Left ventricle myocardium superior (tissue), 1 donor: ENCODE measurements at regions not wholly inside any gene's neighbourhood (a gene's known extent, or its start where the extent isn't known, plus 50 kb on each side); places are given as distances from the start of the nearest gene placed in this dataset.

ENCODE experiments used
- ATAC-seq: fragments of 200-7000 bp; cut with Tn5 transposase; one replicate; pipeline ENCODE4 v1.9.1; 2020; ENCODE audit warnings: mild to moderate bottlenecking, moderate library complexity
- DNase-seq: peaks from one replicate; pipeline ENCODE4 v3.0.0-alpha.2; 2020
- intact Hi-C: fragments of 100-400 bp; cut with micrococcal nuclease; formaldehyde crosslinking; loops from one replicate; pipeline ENCODE4 v1.11.0; 2022
- donor health status: DM: no; HTN: yes; CAD: no; lungs with severe emphysema.

- no peak for ATAC-seq
- intact Hi-C loops: no loop called here
- DNase-seq: no peak
Measured at GRCh38 chr12:87801860-87802720, 227.1 kb downstream of the C12orf50 start.

- ATAC-seq (no peak), DNase-seq (no peak)
- intact Hi-C loops: no loop called here
Measured at GRCh38 chr12:87796961-87797516, 232.2 kb downstream of the C12orf50 start.

- no peak for ATAC-seq
- DNase-seq: no peak
- intact Hi-C loops: no loop called here
Measured at GRCh38 chr12:87795555-87795954, 233.6 kb downstream of the C12orf50 start.

GRCh38 chr12:87794854-87795253 is 234.3 kb downstream of the C12orf50 start:
- DNase-seq: no peak
- ATAC-seq: no peak
- intact Hi-C loops: no loop called here

GRCh38 chr12:87793131-87793530 is 236.1 kb downstream of the C12orf50 start:
- intact Hi-C loops: no loop called here
- ATAC-seq (no peak), DNase-seq (no peak)

- ATAC-seq (no peak), DNase-seq (no peak)
- intact Hi-C loops: no loop called here
Measured at GRCh38 chr12:87784350-87784749, 244.9 kb downstream of the C12orf50 start.

- ATAC-seq (no peak), DNase-seq (no peak)
- intact Hi-C loops: no loop called here
Measured at GRCh38 chr12:87783467-87783866, 245.7 kb downstream of the C12orf50 start.

GRCh38 chr12:87782838-87783237 is 246.4 kb downstream of the C12orf50 start:
- DNase-seq (no peak), ATAC-seq (no peak)
- intact Hi-C loops: no loop called here

- intact Hi-C loops: no loop called here
- ATAC-seq (no peak), DNase-seq (no peak)
Measured at GRCh38 chr12:87779858-87780498, 249.2 kb downstream of the C12orf50 start.

GRCh38 chr12:87779016-87779415 is 250.2 kb downstream of the C12orf50 start:
- DNase-seq (no peak), ATAC-seq (no peak)
- intact Hi-C loops: no loop called here

- no peak for ATAC-seq
- DNase-seq: no peak
- intact Hi-C loops: no loop called here
Measured at GRCh38 chr12:87778065-87778464, 251.1 kb downstream of the C12orf50 start.

- intact Hi-C loops: no loop called here
- no peak for DNase-seq
- no peak for ATAC-seq
Measured at GRCh38 chr12:87775784-87776183, 253.4 kb downstream of the C12orf50 start.

GRCh38 chr12:87775051-87775450 is 254.2 kb downstream of the C12orf50 start:
- intact Hi-C loops: no loop called here
- ATAC-seq (no peak), DNase-seq (no peak)

GRCh38 chr12:87772401-87772800 is 256.8 kb downstream of the C12orf50 start:
- DNase-seq (no peak), ATAC-seq (no peak)
- intact Hi-C loops: no loop called here

- DNase-seq: no peak
- intact Hi-C loops: no loop called here
- no peak for ATAC-seq
Measured at GRCh38 chr12:87768501-87769287, 260.5 kb downstream of the C12orf50 start.

GRCh38 chr12:87766044-87766443 is 263.2 kb downstream of the C12orf50 start:
- DNase-seq (no peak), ATAC-seq (no peak)
- intact Hi-C loops: no loop called here

GRCh38 chr12:87760943-87761342 is 268.3 kb downstream of the C12orf50 start:
- no peak for ATAC-seq
- intact Hi-C loops: no loop called here
- no peak for DNase-seq

GRCh38 chr12:87758271-87758670 is 270.9 kb downstream of the C12orf50 start:
- intact Hi-C loops: no loop called here
- DNase-seq (no peak), ATAC-seq (no peak)

- ATAC-seq (no peak), DNase-seq (no peak)
- intact Hi-C loops: no loop called here
Measured at GRCh38 chr12:87756721-87757120, 272.5 kb downstream of the C12orf50 start.

GRCh38 chr12:87756111-87756510 is 273.1 kb downstream of the C12orf50 start:
- DNase-seq (no peak), ATAC-seq (no peak)
- intact Hi-C loops: no loop called here
